ENCODE measurements at regions not wholly inside any gene's neighbourhood (a gene's known extent, or its start where the extent isn't known, plus 50 kb on each side); places are given as distances from the start of the nearest gene placed in this dataset.

DNA sequence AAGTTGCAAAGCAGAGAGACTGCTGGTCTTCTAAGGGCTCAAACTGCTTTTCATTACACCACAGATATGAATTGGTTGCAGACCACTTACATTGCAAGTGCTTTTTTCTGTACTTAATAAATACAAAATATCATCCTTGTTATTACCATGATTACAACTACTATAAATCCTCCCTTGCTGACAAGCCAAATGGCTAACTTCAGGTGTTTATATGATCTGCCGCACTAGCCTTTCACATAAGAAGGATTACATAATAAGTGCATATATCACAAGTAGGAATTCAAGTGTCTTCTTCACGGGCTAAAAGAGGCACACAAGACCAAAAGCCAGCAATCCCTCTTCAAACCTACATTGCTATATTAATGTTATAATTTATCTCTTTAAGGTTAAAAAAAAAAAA lies 373.0 kb downstream of the ZEB2 start:
- Histone ChIP-seq H3K27me3 (ENCODE audit: control insufficient read depth, insufficient read depth, low read length) (no peaks in the 10 kb centered on the region), H3K36me3 (ENCODE audit: control insufficient read depth, low read depth, low read length) (no peaks in the 10 kb centered on the region)

DNA sequence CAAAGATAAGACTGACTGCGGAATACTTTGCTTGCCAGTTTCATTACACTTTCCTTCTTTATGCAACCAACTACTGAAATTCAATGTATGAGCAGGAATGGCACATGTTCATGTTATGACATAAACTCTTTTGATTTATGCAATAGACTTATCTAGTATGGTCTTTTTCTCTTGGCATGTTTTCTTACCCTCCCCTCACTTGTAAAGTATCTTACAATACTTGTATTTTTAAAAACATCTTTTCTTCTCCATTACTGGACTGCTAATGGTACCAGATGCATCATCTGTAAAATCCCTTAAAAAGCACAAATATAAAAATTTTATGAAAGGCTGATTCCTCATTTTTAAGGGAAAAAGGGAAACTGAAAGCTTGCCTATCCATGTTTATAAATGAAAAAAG lies 373.8 kb downstream of the ZEB2 start:
- H3K4me1 ChIP-seq (ENCODE audit: control insufficient read depth, low read depth, low read length) = no peaks in the 10 kb centered on the region
- no peak overlapping the region for H3K9ac ChIP-seq (ENCODE audit: low read length)
- no peaks in the 10 kb centered on the region for H3K27me3 ChIP-seq (ENCODE audit: control insufficient read depth, insufficient read depth, low read length)
- H3K9me3 ChIP-seq (ENCODE audit: control insufficient read depth, low read depth, low read length) = no peaks in the 10 kb centered on the region
- no peak overlapping the region for H3K27ac ChIP-seq (ENCODE audit: low read length)
- H3K36me3 ChIP-seq (ENCODE audit: control insufficient read depth, low read depth, low read length) = no peaks in the 10 kb centered on the region
- no peak overlapping the region for H3K4me3 ChIP-seq (ENCODE audit: low read length)

More for the DNA sequence above, 373.0 kb downstream of the ZEB2 start:
- Histone ChIP-seq H3K27ac (ENCODE audit: low read length) (no peak overlapping the region), H3K4me1 (ENCODE audit: control insufficient read depth, low read depth, low read length) (no peaks in the 10 kb centered on the region), H3K4me3 (ENCODE audit: low read length) (no peak overlapping the region), H3K9me3 (ENCODE audit: control insufficient read depth, low read depth, low read length) (no peaks in the 10 kb centered on the region), H3K9ac (ENCODE audit: low read length) (no peak overlapping the region)

DNA sequence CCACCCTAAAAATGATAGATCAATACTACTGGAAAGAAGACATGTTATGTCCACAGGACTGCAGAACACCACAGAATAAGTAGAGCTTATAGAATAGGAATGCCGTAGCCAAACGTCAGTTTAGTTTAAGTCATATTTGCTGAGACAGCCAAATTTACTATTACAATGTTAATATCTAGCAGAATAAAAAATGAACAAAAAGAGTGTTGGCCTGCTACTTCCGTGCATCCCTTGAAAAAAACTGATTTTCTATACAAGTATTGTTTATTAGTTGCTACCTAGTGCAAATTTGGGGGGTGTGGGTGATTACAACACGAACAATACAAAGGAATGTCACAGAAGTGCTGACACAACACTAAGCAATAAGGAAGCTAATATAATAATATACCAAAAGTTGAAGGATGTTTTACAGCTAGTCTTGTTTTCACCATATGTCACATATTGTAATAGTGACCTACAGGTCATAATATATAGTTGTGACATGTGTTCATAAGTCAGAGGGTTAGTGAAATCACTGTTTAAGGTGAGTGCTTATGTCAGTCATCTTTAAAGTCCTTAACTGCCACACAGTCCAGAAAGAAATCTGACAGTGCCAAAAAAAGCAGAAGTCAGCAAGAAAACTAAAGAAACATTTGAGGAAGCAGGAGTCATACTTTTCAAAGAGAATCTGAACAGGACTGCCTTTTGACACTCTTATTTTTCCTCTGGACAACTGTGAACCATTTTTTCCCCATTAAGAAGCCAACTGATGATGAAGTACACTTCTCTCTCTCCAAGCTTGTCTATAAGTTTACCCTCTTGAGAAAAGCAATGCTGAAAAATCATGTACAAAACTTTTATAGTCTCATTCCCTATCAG lies 376.4 kb downstream of the ZEB2 start:
- H3K4me3 ChIP-seq (ENCODE audit: low read length) = no peak overlapping the region
- no peaks in the 10 kb centered on the region for H3K27me3 ChIP-seq (ENCODE audit: control insufficient read depth, insufficient read depth, low read length)
- H3K4me1 ChIP-seq (ENCODE audit: control insufficient read depth, low read depth, low read length) = no peaks in the 10 kb centered on the region
- H3K27ac ChIP-seq (ENCODE audit: low read length) = no peak overlapping the region
- H3K9me3 ChIP-seq (ENCODE audit: control insufficient read depth, low read depth, low read length) = no peaks in the 10 kb centered on the region
- no peak overlapping the region for H3K9ac ChIP-seq (ENCODE audit: low read length)
- H3K36me3 ChIP-seq (ENCODE audit: control insufficient read depth, low read depth, low read length) = no peaks in the 10 kb centered on the region

DNA sequence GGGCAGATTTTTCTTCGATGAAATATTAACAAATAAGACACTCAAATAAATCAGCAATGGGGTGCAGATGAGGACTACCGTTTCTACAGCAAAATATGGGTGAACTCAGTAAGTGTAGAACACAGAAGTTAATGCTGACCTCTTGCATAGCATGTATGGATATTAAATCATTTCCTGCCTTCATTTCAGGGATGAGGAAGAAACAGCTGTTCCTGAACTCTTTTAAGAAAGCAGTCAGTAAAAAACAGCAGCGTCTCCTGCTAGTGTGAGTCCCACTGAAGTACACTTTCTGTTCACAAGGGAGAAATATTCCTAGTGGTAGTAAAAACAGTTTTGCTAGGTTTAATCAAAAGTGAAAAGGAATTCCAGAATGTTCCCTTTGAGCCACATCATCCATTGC lies 379.0 kb downstream of the ZEB2 start:
- H3K27ac ChIP-seq (ENCODE audit: low read length) = no peak overlapping the region
- H3K27me3 ChIP-seq (ENCODE audit: control insufficient read depth, insufficient read depth, low read length) = no peaks in the 10 kb centered on the region
- no peaks in the 10 kb centered on the region for H3K4me1 ChIP-seq (ENCODE audit: control insufficient read depth, low read depth, low read length)
- no peak overlapping the region for H3K4me3 ChIP-seq (ENCODE audit: low read length)
- no peaks in the 10 kb centered on the region for H3K9me3 ChIP-seq (ENCODE audit: control insufficient read depth, low read depth, low read length)
- H3K36me3 ChIP-seq (ENCODE audit: control insufficient read depth, low read depth, low read length) = no peaks in the 10 kb centered on the region
- no peak overlapping the region for H3K9ac ChIP-seq (ENCODE audit: low read length)

DNA sequence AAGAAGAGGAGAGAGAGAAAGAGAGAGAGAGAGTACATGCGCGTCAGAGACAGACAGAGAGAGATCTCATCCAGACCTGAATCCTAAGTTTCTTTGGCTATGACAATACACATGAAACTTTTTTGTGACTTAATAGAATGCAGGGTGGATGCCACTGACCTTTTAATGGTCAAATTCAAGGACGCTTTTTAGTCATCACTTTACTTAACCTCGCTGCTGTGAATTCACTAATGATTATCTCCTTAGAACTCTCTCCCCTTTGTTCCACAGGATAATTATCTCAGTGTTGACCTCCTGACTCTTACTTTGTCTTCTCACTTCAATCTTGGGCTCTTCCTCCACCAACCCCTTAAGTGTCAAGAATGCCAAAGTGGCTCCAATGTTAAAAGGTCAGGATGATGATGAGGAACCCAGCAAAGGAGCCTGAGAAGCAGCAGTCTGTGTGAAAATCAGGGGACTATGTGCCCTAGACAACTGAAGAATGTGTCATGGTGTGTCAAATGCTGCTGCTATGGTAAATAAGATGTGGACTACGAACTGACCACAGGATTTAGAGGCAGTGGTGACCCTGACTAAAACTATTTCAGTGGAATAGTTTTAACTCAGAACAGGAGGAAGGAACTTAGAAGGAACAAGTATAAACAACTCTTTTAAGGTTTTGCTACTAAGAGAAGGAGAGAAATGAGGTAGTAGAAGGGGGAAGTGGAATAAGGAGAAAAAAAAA lies 382.1 kb downstream of the ZEB2 start:
- Histone ChIP-seq H3K4me3 (ENCODE audit: low read length) (no peak overlapping the region), H3K36me3 (ENCODE audit: control insufficient read depth, low read depth, low read length) (no peaks in the 10 kb centered on the region), H3K4me1 (ENCODE audit: control insufficient read depth, low read depth, low read length) (peaks cover 9% of the 10 kb centered on the region), H3K27me3 (ENCODE audit: control insufficient read depth, insufficient read depth, low read length) (no peaks in the 10 kb centered on the region), H3K27ac (ENCODE audit: low read length) (no peak overlapping the region), H3K9ac (ENCODE audit: low read length) (no peak overlapping the region), H3K9me3 (ENCODE audit: control insufficient read depth, low read depth, low read length) (no peaks in the 10 kb centered on the region)

DNA sequence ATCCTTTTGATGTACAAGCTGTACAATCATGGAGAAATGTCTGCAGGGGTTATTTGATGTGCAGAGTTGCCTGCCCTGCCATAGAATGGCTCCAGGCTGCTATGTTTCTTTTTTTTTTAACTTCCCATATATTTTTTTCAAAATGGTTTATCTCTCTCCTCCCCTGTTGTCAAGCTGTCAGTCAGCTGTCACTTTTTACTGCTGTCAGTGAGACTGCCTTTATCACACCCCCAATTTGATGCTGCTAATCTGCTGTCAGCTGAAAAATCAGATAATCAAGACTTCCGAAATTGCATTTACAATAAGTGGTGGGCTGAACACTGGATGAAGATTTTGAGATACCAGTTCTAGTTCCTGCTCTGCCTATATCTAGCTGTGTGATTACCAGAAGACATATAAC lies 382.6 kb downstream of the ZEB2 start:
- H3K9ac ChIP-seq (ENCODE audit: low read length) = no peak overlapping the region
- peaks cover 9% of the 10 kb centered on the region for H3K4me1 ChIP-seq (ENCODE audit: control insufficient read depth, low read depth, low read length)
- no peak overlapping the region for H3K4me3 ChIP-seq (ENCODE audit: low read length)
- H3K27ac ChIP-seq (ENCODE audit: low read length) = no peak overlapping the region
- H3K36me3 ChIP-seq (ENCODE audit: control insufficient read depth, low read depth, low read length) = no peaks in the 10 kb centered on the region
- H3K27me3 ChIP-seq (ENCODE audit: control insufficient read depth, insufficient read depth, low read length) = no peaks in the 10 kb centered on the region
- no peaks in the 10 kb centered on the region for H3K9me3 ChIP-seq (ENCODE audit: control insufficient read depth, low read depth, low read length)

DNA sequence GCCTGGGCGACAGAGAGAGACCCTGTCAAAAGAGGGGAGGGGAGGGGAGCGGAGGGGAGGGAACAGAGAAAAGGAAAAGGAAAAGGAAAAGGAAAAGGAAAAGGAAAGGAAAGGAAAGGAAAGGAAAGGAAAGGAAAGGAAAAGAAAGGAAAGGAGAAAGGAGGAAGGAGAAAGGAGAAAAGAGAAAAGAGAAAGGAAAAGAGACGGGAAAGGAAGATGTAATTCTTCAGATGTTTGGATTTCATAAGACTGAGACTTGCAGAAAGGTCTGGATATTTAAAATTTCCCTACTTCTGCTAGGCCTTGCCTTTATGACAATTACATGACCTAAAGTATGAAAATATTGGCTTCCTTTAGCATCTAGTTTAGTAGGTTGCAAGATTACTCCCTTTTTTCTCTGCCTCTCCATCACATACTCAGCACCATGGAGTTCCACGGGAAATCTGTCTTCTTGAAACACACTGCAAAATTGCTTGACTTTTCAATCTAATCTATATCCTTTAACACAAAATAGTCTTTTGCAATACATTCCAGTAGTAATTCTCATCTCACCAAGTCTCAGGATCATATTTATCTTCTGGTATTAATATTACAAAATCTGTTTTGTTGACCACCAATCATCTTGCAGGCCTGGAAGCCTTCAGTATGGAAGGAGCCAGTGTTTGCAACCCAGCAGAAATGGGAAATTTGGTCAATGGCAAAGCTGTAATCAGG lies 383.5 kb downstream of the ZEB2 start:
- Histone ChIP-seq H3K27me3 (ENCODE audit: control insufficient read depth, insufficient read depth, low read length) (no peaks in the 10 kb centered on the region), H3K36me3 (ENCODE audit: control insufficient read depth, low read depth, low read length) (no peaks in the 10 kb centered on the region), H3K4me1 (ENCODE audit: control insufficient read depth, low read depth, low read length) (peaks cover 9% of the 10 kb centered on the region), H3K9me3 (ENCODE audit: control insufficient read depth, low read depth, low read length) (no peaks in the 10 kb centered on the region), H3K4me3 (ENCODE audit: low read length) (no peak overlapping the region), H3K9ac (ENCODE audit: low read length) (no peak overlapping the region), H3K27ac (ENCODE audit: low read length) (no peak overlapping the region)

DNA sequence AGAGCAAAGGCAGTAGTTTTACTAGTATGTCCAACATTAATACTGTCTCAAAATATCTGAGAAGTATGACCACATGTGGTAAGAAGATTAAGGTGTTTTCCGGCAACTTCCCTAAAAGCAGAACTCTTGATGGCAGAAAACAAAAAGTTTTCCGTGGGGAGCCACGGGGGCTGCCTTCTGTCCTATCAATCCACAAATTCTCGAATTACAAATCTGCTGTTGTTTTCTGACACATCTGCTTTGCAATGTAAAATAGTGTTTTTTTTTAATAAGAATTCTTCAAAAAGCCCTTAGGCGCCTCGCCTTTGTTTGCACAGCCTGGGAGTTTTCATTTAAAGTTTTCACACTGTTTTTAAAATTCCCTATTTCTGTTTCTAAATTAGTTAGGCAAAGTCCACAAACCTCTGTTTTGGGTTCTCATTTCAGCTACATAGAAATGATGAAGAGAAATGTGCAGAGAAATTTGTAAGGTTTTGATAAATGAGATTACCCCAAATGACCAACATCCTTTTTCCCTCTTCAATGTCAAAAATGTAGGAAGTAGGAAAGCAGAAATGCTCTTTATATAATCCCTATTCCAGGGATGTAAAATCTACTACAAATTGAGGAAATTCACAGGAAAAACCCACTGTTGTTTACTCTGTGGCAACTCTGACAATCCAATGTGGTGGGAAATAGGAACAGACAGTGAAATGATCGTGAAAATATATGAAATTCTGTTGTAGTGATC lies 385.8 kb downstream of the ZEB2 start:
- H3K4me3 ChIP-seq (ENCODE audit: low read length) = peak overlapping the region; percentile 41
- peaks cover 9% of the 10 kb centered on the region for H3K4me1 ChIP-seq (ENCODE audit: control insufficient read depth, low read depth, low read length)
- no peaks in the 10 kb centered on the region for H3K36me3 ChIP-seq (ENCODE audit: control insufficient read depth, low read depth, low read length)
- H3K9ac ChIP-seq (ENCODE audit: low read length) = no peak overlapping the region
- no peaks in the 10 kb centered on the region for H3K9me3 ChIP-seq (ENCODE audit: control insufficient read depth, low read depth, low read length)
- H3K27ac ChIP-seq (ENCODE audit: low read length) = no peak overlapping the region
- no peaks in the 10 kb centered on the region for H3K27me3 ChIP-seq (ENCODE audit: control insufficient read depth, insufficient read depth, low read length)

DNA sequence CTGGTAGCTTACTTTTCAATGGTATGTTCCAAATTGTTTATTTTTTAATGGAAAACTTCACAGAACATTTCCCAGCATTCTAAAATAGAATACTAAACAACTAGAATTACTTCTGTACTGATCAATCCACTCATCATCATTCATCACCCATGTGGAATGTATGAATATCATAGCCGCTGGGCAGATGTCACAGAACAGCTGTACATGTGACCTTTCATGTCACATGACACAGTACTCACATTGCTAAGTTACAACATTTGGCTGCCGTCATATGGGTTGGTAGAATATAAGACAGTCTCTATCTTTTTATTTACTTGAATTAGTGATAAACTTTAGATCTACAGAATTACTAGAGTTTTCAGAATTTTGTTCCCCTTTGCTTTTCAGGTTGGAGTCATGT lies 387.6 kb downstream of the ZEB2 start:
- H3K9me3 ChIP-seq (ENCODE audit: control insufficient read depth, low read depth, low read length) = no peaks in the 10 kb centered on the region
- no peak overlapping the region for H3K4me3 ChIP-seq (ENCODE audit: low read length)
- H3K27me3 ChIP-seq (ENCODE audit: control insufficient read depth, insufficient read depth, low read length) = no peaks in the 10 kb centered on the region
- H3K4me1 ChIP-seq (ENCODE audit: control insufficient read depth, low read depth, low read length) = peaks cover 9% of the 10 kb centered on the region
- H3K36me3 ChIP-seq (ENCODE audit: control insufficient read depth, low read depth, low read length) = no peaks in the 10 kb centered on the region
- H3K27ac ChIP-seq (ENCODE audit: low read length) = no peak overlapping the region
- H3K9ac ChIP-seq (ENCODE audit: low read length) = no peak overlapping the region

DNA sequence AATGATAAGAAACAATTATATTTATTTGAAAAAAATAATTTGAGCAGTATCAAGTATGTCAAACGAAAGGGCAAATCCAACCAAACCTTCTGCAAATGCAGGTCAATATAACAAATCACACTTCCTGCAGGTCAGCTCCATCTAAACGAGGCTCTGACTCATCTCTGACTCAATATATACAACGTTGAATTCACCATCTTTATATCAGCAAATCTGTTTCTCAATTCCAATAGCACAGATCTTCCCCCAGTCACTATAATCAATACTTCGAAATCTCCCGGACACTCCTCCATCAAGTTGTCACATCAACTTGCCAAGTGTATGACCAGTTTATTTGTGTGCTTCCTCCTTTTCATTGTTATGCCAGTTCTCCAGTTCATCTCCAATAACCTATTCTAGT lies 388.9 kb downstream of the ZEB2 start:
- no peaks in the 10 kb centered on the region for H3K27me3 ChIP-seq (ENCODE audit: control insufficient read depth, insufficient read depth, low read length)
- H3K36me3 ChIP-seq (ENCODE audit: control insufficient read depth, low read depth, low read length) = no peaks in the 10 kb centered on the region
- H3K9me3 ChIP-seq (ENCODE audit: control insufficient read depth, low read depth, low read length) = no peaks in the 10 kb centered on the region
- H3K27ac ChIP-seq (ENCODE audit: low read length) = no peak overlapping the region
- H3K4me3 ChIP-seq (ENCODE audit: low read length) = no peak overlapping the region
- peaks cover 9% of the 10 kb centered on the region for H3K4me1 ChIP-seq (ENCODE audit: control insufficient read depth, low read depth, low read length)
- no peak overlapping the region for H3K9ac ChIP-seq (ENCODE audit: low read length)

DNA sequence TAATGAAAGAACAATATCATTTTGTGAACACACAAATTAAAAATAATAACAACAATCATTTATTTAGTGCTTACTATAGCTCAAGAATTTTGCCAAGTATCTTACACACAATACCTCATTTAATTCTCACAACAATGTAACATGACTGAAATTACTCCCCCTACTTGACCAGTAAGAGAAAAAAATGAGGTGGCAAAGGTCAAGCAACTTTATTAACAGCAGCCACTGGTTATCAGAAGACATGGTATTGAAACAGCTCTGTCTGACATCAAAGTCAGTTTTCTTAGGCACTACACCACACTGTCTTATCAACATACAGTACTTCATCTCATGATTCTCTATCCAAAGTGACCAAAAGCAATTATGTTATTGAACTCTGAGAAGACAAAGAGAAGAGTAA lies 389.4 kb downstream of the ZEB2 start:
- Histone ChIP-seq H3K9me3 (ENCODE audit: control insufficient read depth, low read depth, low read length) (no peaks in the 10 kb centered on the region), H3K4me1 (ENCODE audit: control insufficient read depth, low read depth, low read length) (peaks cover 9% of the 10 kb centered on the region), H3K27me3 (ENCODE audit: control insufficient read depth, insufficient read depth, low read length) (no peaks in the 10 kb centered on the region), H3K36me3 (ENCODE audit: control insufficient read depth, low read depth, low read length) (no peaks in the 10 kb centered on the region), H3K27ac (ENCODE audit: low read length) (no peak overlapping the region), H3K9ac (ENCODE audit: low read length) (no peak overlapping the region), H3K4me3 (ENCODE audit: low read length) (no peak overlapping the region)

Data from iPS-18a (cell line).